Muscle of arm (tissue), 1 donor: ENCODE measurements at regions not wholly inside any gene's neighbourhood (a gene's known extent, or its start where the extent isn't known, plus 50 kb on each side); places are given as distances from the start of the nearest gene placed in this dataset.
A peak's percentile ranks its signal among the peaks of the same experiment; 100 is the strongest.
"Not testable (repeated sequence)": the region's sequence is repeated elsewhere in the genome, so short reads cannot be mapped to it uniquely, and the experiment has no call there.

Experiments used
- DNase-seq: peaks from one replicate; pipeline ENCODE4 v3.0.0-alpha.2; 2013

DNA sequence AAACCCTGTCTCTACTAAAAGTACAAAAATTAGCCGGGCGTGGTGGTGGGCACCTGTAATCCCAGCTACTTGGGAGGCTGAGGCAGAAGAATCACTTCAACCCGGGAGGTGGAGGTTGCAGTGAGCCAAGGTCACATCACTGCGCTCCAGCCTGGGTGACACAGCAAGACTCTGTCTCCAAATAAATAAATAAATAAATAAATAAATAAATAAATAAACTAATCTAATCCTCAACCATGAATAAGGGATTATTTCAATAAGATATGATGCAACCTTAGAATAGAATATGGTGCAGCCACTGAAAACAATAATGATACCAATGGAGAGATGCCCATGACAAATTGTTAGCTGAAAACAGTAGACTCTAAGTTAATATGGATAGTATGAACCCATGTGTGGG is 270.0 kb downstream of the MEX3B start:
- DNase-seq: not testable (repeated sequence)

DNA sequence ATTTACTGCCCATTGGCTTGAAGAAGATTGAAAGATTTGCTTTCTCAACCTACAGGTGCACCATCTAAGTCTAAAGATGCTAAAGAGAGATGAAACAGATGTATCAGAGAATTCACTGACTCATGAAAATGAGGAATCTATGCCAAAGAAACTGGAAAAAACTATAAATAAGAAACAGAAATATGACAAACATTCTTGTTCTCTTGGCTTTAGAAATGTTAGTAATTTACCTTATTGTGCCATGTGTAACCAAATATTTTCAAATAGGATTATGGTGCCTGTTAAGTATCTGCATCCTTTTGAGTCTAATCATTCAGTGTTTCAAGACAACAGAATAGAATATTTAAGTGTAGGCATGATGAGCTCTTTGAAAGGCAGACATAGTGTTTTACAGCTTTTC is 271.5 kb downstream of the MEX3B start:
- DNase-seq: no peak

DNA sequence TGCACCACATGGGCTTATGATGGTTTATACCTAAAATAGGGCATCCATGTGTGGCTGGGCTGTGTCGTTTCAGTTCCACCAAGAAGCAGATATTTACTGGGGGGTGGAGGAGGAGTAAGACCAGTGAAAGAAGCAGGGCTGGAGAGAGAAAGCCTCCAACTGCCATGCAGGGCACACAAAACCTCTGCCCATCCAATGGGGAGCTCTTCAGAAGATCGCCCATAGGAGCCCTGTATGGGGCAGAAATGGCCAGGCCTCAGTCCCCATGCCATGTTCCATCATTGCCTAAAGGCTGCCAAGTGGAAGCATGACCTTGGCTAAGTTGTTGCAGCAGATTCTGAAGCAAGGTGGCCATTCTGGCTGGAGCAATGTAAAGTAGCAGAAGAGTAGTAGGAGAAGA is 277.0 kb downstream of the MEX3B start:
- DNase-seq: no peak

DNA sequence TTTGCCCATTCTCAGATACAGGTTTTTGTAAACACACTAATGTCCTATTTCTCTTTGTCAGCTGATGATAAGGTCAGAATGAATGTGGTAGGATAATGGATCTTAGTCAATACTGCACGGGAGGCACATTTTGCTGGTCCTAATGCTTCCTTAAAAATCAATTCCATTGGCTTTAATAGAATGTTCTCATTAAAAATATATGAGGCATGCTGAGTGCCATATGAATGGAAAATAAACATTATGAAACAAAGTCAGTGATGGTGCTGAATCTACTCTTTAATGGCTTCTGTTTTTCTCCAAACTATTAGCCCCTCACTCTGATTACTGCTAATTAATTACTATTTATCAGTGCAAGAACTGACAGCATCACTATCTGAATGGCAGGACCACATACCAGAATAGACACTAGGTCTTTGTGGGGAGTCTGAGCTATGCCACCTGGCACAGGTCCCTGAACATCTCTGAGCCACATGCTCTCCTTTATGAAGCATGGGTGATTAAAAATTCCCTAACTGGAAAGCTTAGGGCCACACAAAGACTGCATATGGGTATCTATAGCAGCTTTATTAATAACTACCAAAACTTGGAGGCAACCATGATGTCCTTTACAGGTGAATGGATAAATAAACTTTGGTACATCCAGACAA is 278.9 kb downstream of the MEX3B start:
- DNase-seq: no peak

DNA sequence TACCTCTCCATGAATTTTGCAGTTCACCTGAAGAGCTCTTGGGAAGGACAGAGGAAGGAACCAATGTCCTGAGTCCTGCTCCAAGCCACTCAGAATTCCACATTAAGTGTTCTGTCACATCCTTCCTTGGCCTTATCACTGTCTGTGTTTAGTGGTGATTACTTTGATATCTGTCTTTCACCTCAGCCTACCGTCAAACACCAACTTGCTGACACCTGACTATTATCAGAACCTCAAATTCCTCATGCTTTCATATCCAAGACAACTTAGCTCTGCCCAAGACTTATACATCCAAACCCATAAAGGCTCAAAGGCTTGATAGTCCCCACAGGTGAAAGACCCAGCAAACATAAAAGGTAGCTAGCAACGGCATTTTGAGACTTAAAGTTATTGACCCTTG is 280.0 kb downstream of the MEX3B start:
- DNase-seq: no peak

DNA sequence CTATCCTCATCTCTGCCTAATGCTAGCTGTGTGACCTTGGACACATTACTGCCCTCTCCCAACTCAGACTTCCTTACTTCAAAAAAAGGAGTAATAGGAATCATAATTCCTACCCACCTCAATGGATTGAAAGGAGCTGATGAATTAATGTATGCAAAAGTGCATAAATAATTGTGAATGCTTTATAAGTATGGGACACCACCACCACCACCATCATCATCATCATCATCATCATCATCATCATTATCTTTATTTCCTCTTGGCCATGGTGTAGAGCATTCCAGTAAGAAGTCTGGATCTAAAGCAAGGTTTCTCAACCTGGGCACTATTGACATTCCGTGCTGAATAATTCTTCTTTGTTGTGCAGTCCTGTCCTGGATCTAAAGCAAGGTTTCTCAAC is 282.5 kb downstream of the MEX3B start:
- no peak for DNase-seq

DNA sequence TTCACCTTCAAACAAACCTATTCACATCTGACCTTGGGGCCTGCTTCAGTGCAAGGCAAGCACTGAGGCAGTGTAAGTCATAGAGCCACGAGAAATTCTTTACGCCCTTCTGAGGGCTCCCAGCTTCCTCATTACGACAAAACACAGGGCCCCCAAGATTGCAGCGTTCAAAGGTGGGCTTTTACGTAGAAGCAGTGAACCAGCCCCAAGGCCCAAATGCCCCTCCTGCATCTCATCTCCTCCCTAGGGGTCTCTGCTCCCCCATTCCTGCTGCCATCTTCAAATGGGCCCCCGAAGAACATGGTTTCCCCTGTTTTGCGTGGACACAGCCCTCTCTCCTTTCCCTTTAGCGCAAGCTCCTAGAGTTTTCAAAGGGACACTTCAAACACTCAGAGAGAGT is 285.1 kb downstream of the MEX3B start:
- DNase-seq: no peak

DNA sequence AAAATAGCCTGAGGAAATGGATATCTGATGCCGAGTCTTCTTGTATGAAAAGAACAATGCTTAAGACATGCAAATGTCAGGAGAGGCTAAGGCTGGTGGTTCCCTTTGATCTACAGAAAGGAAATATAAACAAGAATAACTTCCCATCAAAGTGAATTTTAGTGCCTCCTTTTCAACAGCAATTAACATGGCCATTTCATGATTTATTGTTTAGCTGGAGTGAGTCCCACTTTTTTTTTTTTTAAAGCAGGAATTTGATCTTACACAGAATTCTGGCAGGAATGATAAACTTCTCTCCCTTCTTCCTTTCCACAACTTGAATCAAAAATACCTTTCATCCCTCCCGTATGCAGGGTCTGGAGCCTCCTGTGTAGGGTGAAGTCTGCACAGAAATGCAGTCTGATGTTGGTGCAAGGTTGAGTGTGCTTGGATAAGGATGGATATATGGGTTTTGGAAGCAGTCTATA is 287.0 kb downstream of the MEX3B start:
- no peak for DNase-seq

DNA sequence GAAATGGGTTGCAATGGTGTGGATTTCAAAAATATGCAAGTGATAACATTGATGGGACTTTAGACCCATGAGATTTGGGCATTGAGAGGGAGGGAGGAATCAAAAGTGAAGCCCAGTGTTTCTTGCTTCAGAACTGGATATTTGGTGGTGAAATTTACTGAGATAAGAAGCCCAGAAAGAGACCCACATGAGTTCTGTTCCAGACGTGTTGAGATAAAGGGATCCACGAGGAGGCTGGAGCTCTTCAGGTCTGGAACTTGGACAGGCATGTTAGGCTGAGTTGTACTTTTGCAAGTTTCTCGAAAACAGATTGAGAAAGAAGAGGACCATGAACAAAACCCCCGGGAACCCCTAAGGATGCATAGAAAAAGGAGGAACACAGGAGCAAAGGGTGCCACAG is 290.2 kb downstream of the MEX3B start:
- no peak for DNase-seq

DNA sequence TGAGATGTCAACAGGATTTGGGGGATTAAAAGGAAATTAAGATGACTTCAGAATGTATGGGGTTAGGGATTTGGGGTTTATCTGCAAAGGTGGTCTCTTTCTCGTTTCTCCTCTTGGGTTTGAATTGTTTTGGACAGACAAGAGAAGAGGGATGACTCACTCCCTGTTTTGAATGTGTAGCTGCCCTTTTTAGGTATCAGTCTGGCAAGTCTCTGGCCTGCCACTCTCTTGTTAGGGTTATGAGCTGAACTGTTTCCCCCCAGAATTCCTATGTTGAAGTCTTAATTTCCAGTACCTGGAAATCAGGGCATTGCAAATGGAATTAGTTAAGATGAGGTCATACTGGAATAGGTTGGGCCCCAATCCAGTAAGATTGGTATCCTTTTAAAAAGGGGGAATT is 291.7 kb downstream of the MEX3B start:
- no peak for DNase-seq

DNA sequence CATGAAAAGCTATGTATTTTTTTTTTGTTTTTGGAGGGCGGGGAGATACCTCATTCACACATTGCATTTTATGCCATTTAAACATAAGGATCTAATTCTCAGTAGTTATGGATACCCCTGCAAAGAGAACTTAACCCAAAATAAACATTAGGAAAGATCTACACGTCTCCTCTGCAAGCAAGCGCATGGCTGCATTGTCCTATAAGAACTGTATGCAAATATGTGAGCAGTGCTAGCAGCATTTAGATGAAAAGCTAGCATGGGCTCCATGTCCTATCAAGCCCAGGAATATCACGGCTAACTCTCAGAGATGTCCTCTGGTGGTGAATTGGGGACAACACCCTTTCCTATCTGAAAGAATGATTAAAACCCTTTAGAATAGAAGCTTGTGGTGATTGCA is 292.8 kb downstream of the MEX3B start:
- no peak for DNase-seq

DNA sequence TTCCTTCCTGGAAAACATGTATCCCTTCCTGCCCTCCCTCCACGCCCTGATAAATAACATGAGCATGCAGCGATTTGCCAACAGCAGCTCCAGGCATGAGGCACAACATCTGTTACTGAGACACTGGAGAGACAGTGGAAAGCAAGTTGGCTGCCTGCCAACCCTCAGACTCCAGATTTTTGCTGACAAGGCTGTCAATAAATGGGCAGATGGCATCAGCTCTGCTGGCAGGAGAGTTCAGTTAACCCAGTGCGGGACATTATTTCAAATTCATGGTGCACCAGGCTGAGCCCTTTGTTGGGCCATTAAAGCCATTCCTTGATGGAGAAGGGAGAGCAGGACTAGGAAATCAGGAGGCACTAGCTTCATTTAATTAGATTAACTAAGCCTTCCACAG is 293.3 kb downstream of the MEX3B start:
- peak; percentile 72 for DNase-seq

DNA sequence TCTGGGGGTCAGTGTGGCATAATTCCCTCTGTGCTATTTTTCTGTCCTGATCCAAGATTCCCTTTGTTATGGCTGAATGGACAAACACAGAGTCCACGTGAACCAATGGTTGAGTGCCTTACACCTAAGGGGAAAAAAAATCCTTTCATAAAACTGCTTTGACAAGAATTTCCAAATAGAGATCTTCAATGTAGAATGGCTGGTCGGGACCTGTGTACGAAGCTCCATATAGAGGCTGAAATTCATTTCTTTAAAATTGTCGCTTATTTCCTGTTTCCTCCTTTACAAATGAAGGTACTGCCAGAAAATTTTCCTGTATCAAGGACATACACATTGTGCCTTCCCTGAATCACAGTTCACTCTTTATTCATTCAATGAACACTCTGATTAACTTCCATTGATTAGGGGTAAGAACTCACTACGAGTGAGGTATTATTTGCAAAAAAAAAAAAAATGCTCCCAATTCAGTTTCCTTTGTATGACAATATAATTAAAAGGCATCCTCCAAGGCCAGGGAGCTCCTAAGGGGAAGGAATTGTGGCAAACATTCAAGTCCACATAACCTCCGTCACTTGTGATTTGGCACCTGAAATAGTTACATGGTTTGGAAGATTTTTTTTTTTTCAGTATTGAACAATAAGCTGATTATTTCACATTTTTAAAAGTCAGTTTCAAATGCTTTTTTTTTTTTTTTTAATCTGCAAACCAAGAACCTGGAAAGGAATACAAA is 293.8 kb downstream of the MEX3B start:
- DNase-seq: no peak

DNA sequence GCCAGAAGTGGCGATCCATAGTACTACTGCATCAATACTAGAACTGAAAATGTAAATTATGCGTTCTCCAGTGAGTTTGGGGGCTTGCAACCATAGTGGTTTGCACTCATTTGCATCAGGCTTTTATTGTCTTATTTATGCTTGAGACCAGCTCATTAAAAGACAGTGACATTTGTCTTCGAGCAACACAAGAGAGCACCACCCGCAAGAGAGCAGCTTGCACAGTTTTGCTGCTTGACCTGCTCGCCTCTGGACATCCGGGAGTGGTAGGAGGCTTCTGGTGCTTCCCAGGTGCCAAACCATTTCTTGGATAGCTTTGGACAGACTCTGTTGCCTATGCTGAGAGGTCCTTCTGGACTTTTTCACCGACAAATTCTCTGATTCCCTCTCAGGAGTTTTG is 294.6 kb downstream of the MEX3B start:
- DNase-seq: no peak

DNA sequence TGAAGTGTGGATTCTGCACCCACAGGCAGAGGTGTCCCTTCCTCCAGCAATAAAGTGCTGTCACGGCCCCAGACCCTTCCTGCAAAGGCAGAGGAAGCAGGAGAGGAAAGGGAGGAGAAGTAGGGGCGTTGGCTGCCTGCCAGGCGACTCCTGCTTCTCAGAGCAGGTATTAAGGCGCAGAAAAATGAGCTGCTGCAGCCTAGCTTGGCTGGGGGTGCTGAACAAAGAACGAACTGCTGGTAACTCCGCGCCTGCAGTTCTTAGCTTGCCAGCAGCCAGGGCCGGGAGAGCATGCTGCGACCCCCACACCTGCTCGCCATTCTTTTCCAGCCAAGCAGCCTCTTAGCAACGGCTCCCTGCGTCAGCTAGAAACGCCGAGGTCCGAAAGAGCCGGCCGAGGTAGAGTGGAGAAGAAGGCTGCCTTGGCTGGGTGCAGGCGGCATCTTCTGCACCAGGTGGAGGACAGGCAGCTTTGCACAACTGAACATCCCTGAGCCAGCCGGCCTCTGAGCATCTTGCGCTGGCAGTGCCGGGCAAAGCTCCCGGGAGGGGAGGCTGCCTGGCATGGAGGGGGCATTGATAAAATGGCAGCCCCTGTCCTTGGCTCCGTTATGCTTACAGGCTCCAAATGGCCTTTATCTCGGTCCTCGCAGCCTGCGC is 296.0 kb downstream of the MEX3B start:
- DNase-seq: no peak

DNA sequence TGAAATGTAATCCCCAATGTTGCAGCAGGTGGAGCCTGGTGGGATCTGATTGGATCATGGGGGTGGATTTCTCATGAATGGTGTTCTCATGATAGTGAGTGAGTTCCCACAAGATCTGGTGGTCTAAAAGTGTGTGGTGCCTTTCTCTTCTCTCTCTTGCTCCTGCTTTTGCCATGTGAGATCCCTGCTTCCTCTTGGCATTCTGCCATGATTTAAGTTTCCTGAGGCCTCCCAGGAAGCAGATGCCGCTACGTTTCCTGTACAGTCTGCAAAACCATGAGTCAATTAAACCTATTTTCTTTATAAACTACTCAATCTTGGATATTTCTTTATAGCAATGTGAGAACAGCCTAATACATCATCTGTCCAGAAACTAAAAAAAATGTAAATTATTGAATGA is 298.3 kb downstream of the MEX3B start:
- no peak for DNase-seq

DNA sequence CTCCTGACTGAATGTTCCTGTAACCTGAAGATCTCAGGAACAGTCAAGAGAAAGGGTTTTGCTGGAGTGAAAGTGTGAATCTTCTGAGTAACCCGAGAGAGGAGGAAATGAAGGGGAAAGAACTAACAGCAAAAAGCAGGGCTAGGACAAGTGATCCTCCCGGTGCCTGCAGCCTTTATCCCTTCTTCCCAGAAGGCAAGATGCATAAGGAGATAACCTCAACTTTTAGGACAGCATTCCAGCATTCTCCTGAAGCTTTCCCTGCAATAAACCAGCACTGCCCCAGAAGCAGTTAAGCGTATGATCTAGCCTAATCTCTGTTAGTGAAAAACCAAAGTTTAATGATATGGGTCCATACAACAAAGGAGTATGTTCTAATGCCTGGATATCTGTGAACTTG is 298.8 kb downstream of the MEX3B start:
- no peak for DNase-seq

DNA sequence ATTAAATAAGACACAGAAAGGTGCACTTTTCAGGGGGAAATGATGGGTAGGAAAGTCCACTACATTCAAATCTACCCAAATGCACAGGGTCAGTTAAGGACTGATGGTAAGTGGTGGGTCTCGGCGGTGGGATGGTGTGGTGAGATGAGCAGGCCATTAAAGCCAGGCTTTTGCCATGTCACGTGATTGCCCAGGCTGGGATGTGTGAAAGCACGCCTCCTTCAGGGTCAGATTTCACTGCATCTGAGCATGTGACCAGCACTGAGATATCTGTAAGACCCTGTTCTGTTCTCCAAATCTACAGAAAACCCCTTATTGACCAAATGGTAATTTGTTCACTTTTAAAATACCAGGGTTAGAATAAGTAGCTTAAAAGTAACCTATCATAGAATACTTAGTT is 301.5 kb downstream of the MEX3B start:
- no peak for DNase-seq

DNA sequence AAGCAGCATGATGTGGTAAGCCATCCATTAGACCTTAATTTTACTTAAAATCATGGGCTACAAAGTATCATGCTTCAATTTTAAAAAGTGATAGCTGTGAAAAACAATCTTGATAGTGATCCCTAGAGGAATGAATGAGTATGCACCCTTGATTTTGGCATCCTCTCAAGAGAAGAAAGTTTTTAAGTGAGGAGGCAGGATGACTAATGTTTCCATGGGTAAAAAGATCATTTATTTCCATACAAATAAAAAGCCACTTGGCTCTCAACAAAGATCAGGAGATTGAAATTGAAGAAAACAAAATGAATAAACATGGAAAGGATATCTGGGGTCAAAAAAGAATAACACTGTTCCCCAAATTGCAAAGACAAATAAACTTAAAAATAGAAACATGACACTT is 305.4 kb downstream of the MEX3B start:
- no peak for DNase-seq

DNA sequence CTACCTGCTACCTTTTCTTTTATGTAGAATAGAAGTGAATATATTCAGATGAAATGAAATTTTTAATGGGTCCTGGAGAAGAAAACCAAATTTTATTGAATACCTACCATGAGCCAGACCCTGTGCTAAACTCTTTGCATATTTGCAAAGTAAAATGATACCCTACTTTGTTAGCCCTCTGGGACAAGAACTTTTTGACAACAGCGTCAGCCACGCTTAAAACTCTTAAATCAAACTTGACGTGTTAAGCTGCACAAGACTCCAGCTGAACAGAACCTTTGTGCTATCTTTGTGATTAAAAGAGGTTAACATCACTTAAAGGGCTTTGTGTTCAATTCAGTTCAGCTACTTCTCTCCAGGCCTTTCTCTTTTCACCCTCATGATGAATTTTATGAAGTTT is 316.5 kb downstream of the MEX3B start:
- no peak for DNase-seq

DNA sequence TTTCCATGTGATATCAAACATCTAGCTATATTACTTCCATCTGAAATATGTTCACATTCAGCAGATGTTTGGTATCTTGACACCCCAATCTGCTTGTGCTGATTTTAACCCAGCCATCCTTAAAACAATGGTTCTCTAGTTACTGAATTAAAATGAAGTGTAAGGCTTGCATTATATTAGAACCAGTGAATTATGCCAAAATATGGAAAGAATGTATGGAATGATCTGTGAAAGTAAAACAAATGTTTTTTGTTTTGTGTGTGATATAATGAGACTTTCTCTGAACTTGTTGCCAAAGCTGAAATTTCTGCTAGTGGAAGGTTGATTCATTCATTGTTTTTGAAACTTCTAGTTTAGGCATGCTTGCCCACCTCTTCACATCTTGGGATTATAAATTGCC is 317.1 kb downstream of the MEX3B start:
- no peak for DNase-seq

DNA sequence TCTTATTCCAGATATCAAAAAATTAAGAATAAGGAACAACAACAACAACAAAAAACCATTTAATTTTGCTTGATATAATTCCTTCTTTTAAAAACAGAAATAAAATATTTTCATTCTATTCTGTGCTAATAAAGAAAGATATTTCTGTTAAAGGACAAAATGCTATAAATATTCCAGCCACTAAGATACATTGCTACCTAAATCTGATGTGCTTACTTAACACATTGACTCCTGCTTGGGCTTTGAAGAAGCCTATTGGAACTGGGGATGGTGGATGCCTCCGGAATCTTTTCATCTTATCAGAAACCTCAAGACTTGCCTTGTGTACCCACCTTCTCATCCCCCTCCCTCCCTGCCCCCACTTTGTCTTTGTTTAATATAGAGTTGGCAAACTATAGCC is 320.2 kb downstream of the MEX3B start:
- no peak for DNase-seq

DNA sequence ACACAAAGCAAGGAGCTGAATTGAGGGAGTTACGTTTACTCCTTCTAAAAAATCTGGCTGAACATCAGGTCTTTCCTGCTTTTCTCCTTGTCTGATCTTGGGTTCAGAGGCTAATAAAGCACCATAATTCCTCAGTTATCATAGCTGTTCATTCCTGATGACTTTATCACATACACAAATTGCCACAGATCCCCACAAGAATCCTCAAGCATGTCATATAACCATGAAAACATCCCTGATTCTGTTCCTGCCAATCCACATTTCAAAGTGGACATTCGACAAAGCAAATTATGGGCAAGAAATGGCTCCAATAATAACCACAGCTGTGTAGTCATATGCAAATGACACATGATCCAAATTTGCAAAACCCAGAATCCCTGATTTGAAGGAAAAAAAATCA is 321.3 kb downstream of the MEX3B start:
- no peak for DNase-seq
